HCT116 (cell line): ENCODE measurements at regions not wholly inside any gene's neighbourhood (a gene's known extent, or its start where the extent isn't known, plus 50 kb on each side); places are given as distances from the start of the nearest gene placed in this dataset.

Experiments used
- ATAC-seq: fragments of 200-7000 bp; cut with Tn5 transposase; 2 replicates; pipeline ENCODE4 v1.9.1; 2020; ENCODE audit warnings: mild to moderate bottlenecking, moderate library complexity
- BruUV-seq: library from RNA; stranded (reverse); fragments of 400-500 nt; replicated peaks from 2 replicates; lab custom pipeline; 2021; lab: Mats Ljungman, UMichigan
- CTCF ChIA-PET: fragments of 300-600 bp; sonication (Branson Sonifier 250); formaldehyde crosslinking; loops from one replicate; lab custom pipeline; 2021; ENCODE audit warnings: antibody characterized with exemption; lab: Charles Lee
- POLR2A ChIA-PET: fragments of 300-600, 350-600 bp; sonication (Branson Sonifier 250); formaldehyde crosslinking; loops from one replicate; lab custom pipeline; 2021; ENCODE audit warnings: antibody characterized with exemption; lab: Charles Lee
- RAD21 ChIA-PET, 2 experiments: fragments of 300-600 bp; sonication (Branson Sonifier 250); formaldehyde crosslinking; loops; one replicate each; lab custom pipeline; 2023; ENCODE audit warnings: low total read pairs in 2 of 2; ENCODE audit not compliant: uncharacterized antibody in 2 of 2, unreplicated experiment in 2 of 2, low non-redundant PET in 1 of 2; lab: Charles Lee
- DNase-seq: peaks from one replicate; pipeline ENCODE4 v3.0.0-alpha.2; 2010; ENCODE audit warnings: low read depth, low spot score
- H2AFZ ChIP-seq: fragments of 200-600 bp; shearing (Covaris generic), sonication (generic); 2 replicates; pipeline ENCODE4 v1.6.1; 2017; ENCODE audit warnings: low read depth, mixed run types, mixed read lengths, antibody characterized with exemption, low read length; ENCODE audit not compliant: poor library complexity, severe bottlenecking
- H3K27ac ChIP-seq: 2 replicates; pipeline ENCODE4 v1.5.1; 2012; ENCODE audit warnings: low read depth, low read length
- H3K27me3 ChIP-seq: fragments of 200-600 bp; sonication (generic); 2 replicates; pipeline ENCODE4 v1.6.1; 2016; ENCODE audit warnings: mixed run types, low read length, mixed read lengths; ENCODE audit not compliant: insufficient read depth
- H3K36me3 ChIP-seq, 2 experiments: fragments of 200-500 bp in 1 of 2; fragments of 200-600 bp in 1 of 2; sonication (Bioruptor generic) in 1 of 2; sonication (generic) in 1 of 2; 2 replicates each; pipeline versions ENCODE4 v1.5.1 to v1.6.1; 2014 to 2016; ENCODE audit warnings: low read length in 2 of 2, inconsistent platforms in 1 of 2, mixed read lengths in 1 of 2, mixed run types in 1 of 2; ENCODE audit not compliant: insufficient read depth in 2 of 2, control insufficient read depth in 1 of 2
- H3K4me1 ChIP-seq, 2 experiments: fragments of 200-600 bp in 1 of 2; sonication (generic) in 1 of 2; 2 replicates each; pipeline versions ENCODE4 v1.5.1 to v1.6.1; 2012 to 2017; ENCODE audit warnings: low read length in 2 of 2, inconsistent platforms in 1 of 2, mild to moderate bottlenecking in 1 of 2, mixed read lengths in 1 of 2, mixed run types in 1 of 2, moderate library complexity in 1 of 2; ENCODE audit not compliant: insufficient read depth in 2 of 2, control insufficient read depth in 1 of 2
- H3K4me2 ChIP-seq: fragments of 200-600 bp; sonication (generic); 2 replicates; pipeline ENCODE4 v1.6.1; 2017; ENCODE audit warnings: mixed run types, low read length, mixed read lengths
- H3K4me3 ChIP-seq, 2 experiments: fragments of 200-600 bp in 1 of 2; sonication (generic) in 1 of 2; replicated peaks in 1 of 2; 2 replicates each; pipeline ENCODE4 v1.5.1; 2011 to 2016; ENCODE audit warnings: low read length in 2 of 2, control low read depth in 1 of 2, low read depth in 1 of 2, mild to moderate bottlenecking in 1 of 2, mixed read lengths in 1 of 2, mixed run types in 1 of 2
- H3K79me2 ChIP-seq: fragments of 200-600 bp; sonication (generic); 2 replicates; pipeline ENCODE4 v1.6.1; 2017; ENCODE audit warnings: mild to moderate bottlenecking, mixed run types, low read length, moderate library complexity, mixed read lengths; ENCODE audit not compliant: insufficient read depth
- H3K9ac ChIP-seq: fragments of 200-600 bp; sonication (generic); 2 replicates; pipeline ENCODE4 v1.6.1; 2016; ENCODE audit warnings: low read length, mixed read lengths
- H3K9me2 ChIP-seq: fragments of 200-600 bp; sonication (generic), shearing (Covaris generic); 2 replicates; pipeline ENCODE4 v1.6.1; 2017; ENCODE audit warnings: mixed run types, mild to moderate bottlenecking, moderate library complexity; ENCODE audit not compliant: insufficient read depth
- H3K9me3 ChIP-seq, 2 experiments: fragments of 200-500 bp in 1 of 2; fragments of 200-600 bp in 1 of 2; sonication (Bioruptor generic) in 1 of 2; sonication (generic) in 1 of 2; 2 replicates each; pipeline ENCODE4 v1.6.1; 2014 to 2017; ENCODE audit warnings: low read length in 2 of 2, mixed read lengths in 2 of 2, inconsistent platforms in 1 of 2, low read depth in 1 of 2, mild to moderate bottlenecking in 1 of 2, mixed run types in 1 of 2, moderate library complexity in 1 of 2; ENCODE audit not compliant: control insufficient read depth in 1 of 2, insufficient read depth in 1 of 2
- H4K20me1 ChIP-seq: fragments of 200-600 bp; sonication (generic), shearing (Covaris generic); 2 replicates; pipeline ENCODE4 v1.6.1; 2017; ENCODE audit warnings: mixed run types, mild to moderate bottlenecking, moderate library complexity; ENCODE audit not compliant: insufficient read depth
- FOSL1 ChIP-seq: IDR thresholded peaks from 2 replicates; pipeline ENCODE4 v1.6.1; 2012; ENCODE audit warnings: low read depth
- SP1 ChIP-seq: IDR thresholded peaks from 2 replicates; pipeline ENCODE4 v1.6.1; 2012; ENCODE audit warnings: low read depth
- intact Hi-C: fragments of 100-400 bp; cut with micrococcal nuclease; formaldehyde crosslinking; loops from 2 replicates; pipeline ENCODE4 v1.10.0; 2022
- TF ChIP-seq, protein P1 (sequence below): IDR thresholded peaks from 2 replicates; pipeline ENCODE4 v1.6.1; 2012

DNA sequence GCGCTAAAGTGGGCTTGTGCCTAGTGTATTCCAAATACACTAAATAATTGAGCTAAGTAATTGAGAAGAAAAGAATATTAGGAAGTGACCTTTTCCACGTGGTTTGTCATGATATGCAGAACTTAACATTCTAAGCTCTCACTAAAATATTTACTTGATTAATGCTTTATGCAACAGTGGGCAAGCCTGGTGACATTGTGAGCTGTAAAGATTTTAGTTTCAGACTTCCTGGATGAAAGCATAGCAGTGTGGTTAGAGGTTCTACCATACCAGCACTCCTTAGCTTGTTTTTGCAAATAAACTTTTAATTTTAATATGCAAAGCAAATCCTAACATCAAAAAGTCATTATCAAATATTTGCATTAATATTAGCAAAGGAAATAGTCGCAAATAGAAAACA, 1065.1 kb upstream of the SPRY2 start:
- BruUV-seq = no TSS peak
- CTCF ChIA-PET = no interaction called here
- DNase-seq = no peak

DNA sequence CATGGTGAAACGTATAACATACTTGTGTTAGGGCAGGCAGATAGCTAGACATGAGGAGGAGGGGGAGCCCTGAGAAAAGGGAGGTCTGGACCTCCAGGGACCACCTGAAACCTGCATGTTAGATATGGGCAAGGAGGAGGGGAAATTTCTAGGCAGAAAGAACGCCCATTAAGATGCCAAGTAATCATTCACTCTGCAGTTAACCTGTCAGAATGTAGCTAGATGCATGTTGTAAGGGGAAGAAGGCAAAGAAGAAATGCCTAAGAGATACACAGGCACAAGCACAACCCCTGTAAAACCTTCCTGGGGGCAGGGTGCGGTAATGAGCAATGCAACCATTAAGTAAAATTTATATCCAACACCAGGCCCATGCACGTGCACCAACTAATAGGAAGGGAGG, 1055.3 kb upstream of the SPRY2 start:
- POLR2A ChIA-PET = no interaction called here
- H3K9ac ChIP-seq = no peak overlapping the region
- RAD21 ChIA-PET = no interaction called here
- H3K9me2 ChIP-seq = no peaks in the 10 kb centered on the region
- H2AFZ ChIP-seq = no peak overlapping the region
- ATAC-seq = no peak
- no peaks in the 10 kb centered on the region for H3K4me1 ChIP-seq
- H3K4me3 ChIP-seq = no peak overlapping the region
- no TSS peak for BruUV-seq
- H3K4me2 ChIP-seq = no peak overlapping the region
- H3K79me2 ChIP-seq = no peaks in the 10 kb centered on the region
- CTCF ChIA-PET = no interaction called here
- H3K9me3 ChIP-seq = no peaks in the 10 kb centered on the region
- H4K20me1 ChIP-seq = no peaks in the 10 kb centered on the region
- no peaks in the 10 kb centered on the region for H3K27me3 ChIP-seq
- TF ChIP-seq, protein P1, sequence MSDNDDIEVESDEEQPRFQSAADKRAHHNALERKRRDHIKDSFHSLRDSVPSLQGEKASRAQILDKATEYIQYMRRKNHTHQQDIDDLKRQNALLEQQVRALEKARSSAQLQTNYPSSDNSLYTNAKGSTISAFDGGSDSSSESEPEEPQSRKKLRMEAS = no peak
- no peak for DNase-seq
- no peaks in the 10 kb centered on the region for H3K36me3 ChIP-seq
- H3K27ac ChIP-seq = no peak overlapping the region
- intact Hi-C loops = no loop called here

More for the DNA sequence above, 1065.1 kb upstream of the SPRY2 start:
- POLR2A ChIA-PET = no interaction called here
- Histone ChIP-seq H3K36me3 (no peaks in the 10 kb centered on the region), H3K4me3 (no peak overlapping the region), H3K4me2 (no peak overlapping the region), H3K27ac (no peak overlapping the region), H3K79me2 (no peaks in the 10 kb centered on the region), H3K9ac (no peak overlapping the region), H3K27me3 (no peaks in the 10 kb centered on the region), H3K9me3 (no peaks in the 10 kb centered on the region; a peak in 1 of 4 replicates), H4K20me1 (no peaks in the 10 kb centered on the region), H3K4me1 (no peaks in the 10 kb centered on the region), H2AFZ (no peak overlapping the region), H3K9me2 (no peaks in the 10 kb centered on the region)
- no peak for ATAC-seq
- intact Hi-C loops = no loop called here
- TF ChIP-seq FOSL1 = no peak
- RAD21 ChIA-PET = no interaction called here

DNA sequence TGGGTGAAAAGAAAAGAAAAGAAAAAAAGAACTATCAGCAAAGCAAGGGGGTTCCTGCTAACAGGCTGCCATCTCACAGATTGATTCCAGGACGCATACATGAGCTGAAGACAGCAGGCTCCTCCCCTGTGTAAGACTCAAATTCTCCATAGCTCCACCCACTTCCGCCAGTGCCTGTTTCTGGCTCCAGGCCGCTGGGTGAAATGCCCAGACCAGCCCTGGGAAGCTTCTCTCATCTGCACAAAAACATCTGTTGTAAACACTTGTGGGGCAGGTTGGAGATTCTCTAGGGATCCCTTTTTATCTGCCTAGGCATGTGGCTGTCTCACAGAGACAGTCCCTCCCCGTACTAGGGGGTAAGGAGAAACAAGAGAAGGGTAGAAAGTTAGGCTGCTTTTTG, 1054.4 kb upstream of the SPRY2 start:
- H2AFZ ChIP-seq = peak overlapping the region; percentile 26
- CTCF ChIA-PET = no interaction called here
- TF ChIP-seq SP1 = no peak
- no peaks in the 10 kb centered on the region for H3K9me2 ChIP-seq
- no peak overlapping the region for H3K27ac ChIP-seq
- ATAC-seq (peak; percentile 65), DNase-seq (no peak)
- H3K9ac ChIP-seq = no peak overlapping the region
- H3K4me2 ChIP-seq = no peak overlapping the region
- intact Hi-C loops = no loop called here
- no TSS peak for BruUV-seq
- no peaks in the 10 kb centered on the region for H3K9me3 ChIP-seq
- H4K20me1 ChIP-seq = no peaks in the 10 kb centered on the region
- no peaks in the 10 kb centered on the region for H3K27me3 ChIP-seq
- H3K79me2 ChIP-seq = no peaks in the 10 kb centered on the region
- POLR2A ChIA-PET = no interaction called here
- H3K4me3 ChIP-seq = no peak overlapping the region
- no peaks in the 10 kb centered on the region for H3K4me1 ChIP-seq
- no peaks in the 10 kb centered on the region for H3K36me3 ChIP-seq
- RAD21 ChIA-PET = no interaction called here
